HCT116 (cell line): ENCODE measurements at regions not wholly inside any gene's neighbourhood (a gene's known extent, or its start where the extent isn't known, plus 50 kb on each side); places are given as distances from the start of the nearest gene placed in this dataset.

Experiments used
- ATAC-seq: fragments of 200-7000 bp; cut with Tn5 transposase; 2 replicates; pipeline ENCODE4 v1.9.1; 2020; ENCODE audit warnings: mild to moderate bottlenecking, moderate library complexity
- BruUV-seq: library from RNA; stranded (reverse); fragments of 400-500 nt; replicated peaks from 2 replicates; lab custom pipeline; 2021; lab: Mats Ljungman, UMichigan
- CTCF ChIA-PET: fragments of 300-600 bp; sonication (Branson Sonifier 250); formaldehyde crosslinking; loops from one replicate; lab custom pipeline; 2021; ENCODE audit warnings: antibody characterized with exemption; lab: Charles Lee
- POLR2A ChIA-PET: fragments of 300-600, 350-600 bp; sonication (Branson Sonifier 250); formaldehyde crosslinking; loops from one replicate; lab custom pipeline; 2021; ENCODE audit warnings: antibody characterized with exemption; lab: Charles Lee
- RAD21 ChIA-PET, 2 experiments: fragments of 300-600 bp; sonication (Branson Sonifier 250); formaldehyde crosslinking; loops; one replicate each; lab custom pipeline; 2023; ENCODE audit warnings: low total read pairs in 2 of 2; ENCODE audit not compliant: uncharacterized antibody in 2 of 2, unreplicated experiment in 2 of 2, low non-redundant PET in 1 of 2; lab: Charles Lee
- DNase-seq: peaks from one replicate; pipeline ENCODE4 v3.0.0-alpha.2; 2010; ENCODE audit warnings: low read depth, low spot score
- H2AFZ ChIP-seq: fragments of 200-600 bp; shearing (Covaris generic), sonication (generic); 2 replicates; pipeline ENCODE4 v1.6.1; 2017; ENCODE audit warnings: low read depth, mixed run types, mixed read lengths, antibody characterized with exemption, low read length; ENCODE audit not compliant: poor library complexity, severe bottlenecking
- H3K27ac ChIP-seq: 2 replicates; pipeline ENCODE4 v1.5.1; 2012; ENCODE audit warnings: low read depth, low read length
- H3K27me3 ChIP-seq: fragments of 200-600 bp; sonication (generic); 2 replicates; pipeline ENCODE4 v1.6.1; 2016; ENCODE audit warnings: mixed run types, low read length, mixed read lengths; ENCODE audit not compliant: insufficient read depth
- H3K36me3 ChIP-seq, 2 experiments: fragments of 200-500 bp in 1 of 2; fragments of 200-600 bp in 1 of 2; sonication (Bioruptor generic) in 1 of 2; sonication (generic) in 1 of 2; 2 replicates each; pipeline versions ENCODE4 v1.5.1 to v1.6.1; 2014 to 2016; ENCODE audit warnings: low read length in 2 of 2, inconsistent platforms in 1 of 2, mixed read lengths in 1 of 2, mixed run types in 1 of 2; ENCODE audit not compliant: insufficient read depth in 2 of 2, control insufficient read depth in 1 of 2
- H3K4me1 ChIP-seq, 2 experiments: fragments of 200-600 bp in 1 of 2; sonication (generic) in 1 of 2; 2 replicates each; pipeline versions ENCODE4 v1.5.1 to v1.6.1; 2012 to 2017; ENCODE audit warnings: low read length in 2 of 2, inconsistent platforms in 1 of 2, mild to moderate bottlenecking in 1 of 2, mixed read lengths in 1 of 2, mixed run types in 1 of 2, moderate library complexity in 1 of 2; ENCODE audit not compliant: insufficient read depth in 2 of 2, control insufficient read depth in 1 of 2
- H3K4me2 ChIP-seq: fragments of 200-600 bp; sonication (generic); 2 replicates; pipeline ENCODE4 v1.6.1; 2017; ENCODE audit warnings: mixed run types, low read length, mixed read lengths
- H3K4me3 ChIP-seq, 2 experiments: fragments of 200-600 bp in 1 of 2; sonication (generic) in 1 of 2; replicated peaks in 1 of 2; 2 replicates each; pipeline ENCODE4 v1.5.1; 2011 to 2016; ENCODE audit warnings: low read length in 2 of 2, control low read depth in 1 of 2, low read depth in 1 of 2, mild to moderate bottlenecking in 1 of 2, mixed read lengths in 1 of 2, mixed run types in 1 of 2
- H3K79me2 ChIP-seq: fragments of 200-600 bp; sonication (generic); 2 replicates; pipeline ENCODE4 v1.6.1; 2017; ENCODE audit warnings: mild to moderate bottlenecking, mixed run types, low read length, moderate library complexity, mixed read lengths; ENCODE audit not compliant: insufficient read depth
- H3K9ac ChIP-seq: fragments of 200-600 bp; sonication (generic); 2 replicates; pipeline ENCODE4 v1.6.1; 2016; ENCODE audit warnings: low read length, mixed read lengths
- H3K9me2 ChIP-seq: fragments of 200-600 bp; sonication (generic), shearing (Covaris generic); 2 replicates; pipeline ENCODE4 v1.6.1; 2017; ENCODE audit warnings: mixed run types, mild to moderate bottlenecking, moderate library complexity; ENCODE audit not compliant: insufficient read depth
- H3K9me3 ChIP-seq, 2 experiments: fragments of 200-500 bp in 1 of 2; fragments of 200-600 bp in 1 of 2; sonication (Bioruptor generic) in 1 of 2; sonication (generic) in 1 of 2; 2 replicates each; pipeline ENCODE4 v1.6.1; 2014 to 2017; ENCODE audit warnings: low read length in 2 of 2, mixed read lengths in 2 of 2, inconsistent platforms in 1 of 2, low read depth in 1 of 2, mild to moderate bottlenecking in 1 of 2, mixed run types in 1 of 2, moderate library complexity in 1 of 2; ENCODE audit not compliant: control insufficient read depth in 1 of 2, insufficient read depth in 1 of 2
- H4K20me1 ChIP-seq: fragments of 200-600 bp; sonication (generic), shearing (Covaris generic); 2 replicates; pipeline ENCODE4 v1.6.1; 2017; ENCODE audit warnings: mixed run types, mild to moderate bottlenecking, moderate library complexity; ENCODE audit not compliant: insufficient read depth
- ATF3 ChIP-seq: IDR thresholded peaks from 2 replicates; pipeline ENCODE4 v1.6.1; 2012
- CBX3 ChIP-seq: IDR thresholded peaks from 2 replicates; pipeline ENCODE4 v1.6.1; 2012; ENCODE audit warnings: low read depth
- CEBPB ChIP-seq: IDR thresholded peaks from 2 replicates; pipeline ENCODE4 v1.6.1; 2012; ENCODE audit warnings: low read depth
- CTCF ChIP-seq, 3 experiments: fragments of 200-600 bp in 1 of 3; sonication (generic) in 1 of 3; IDR thresholded peaks in 2 of 3; conservative IDR thresholded peaks in 1 of 3; 2 replicates each; pipeline ENCODE4 v1.5.1; 2012 to 2017; ENCODE audit warnings: low read depth in 2 of 3, low read length in 2 of 3, antibody characterized with exemption in 1 of 3, borderline replicate concordance in 1 of 3, control low read depth in 1 of 3, mild to moderate bottlenecking in 1 of 3, mixed read lengths in 1 of 3, mixed run types in 1 of 3, moderate library complexity in 1 of 3; ENCODE audit not compliant: insufficient read depth in 1 of 3
- EGR1 ChIP-seq: IDR thresholded peaks from 2 replicates; pipeline ENCODE4 v1.6.1; 2012; ENCODE audit warnings: low read depth
- ELF1 ChIP-seq: IDR thresholded peaks from 2 replicates; pipeline ENCODE4 v1.6.1; 2012; ENCODE audit warnings: low read depth, borderline replicate concordance
- EZH2 ChIP-seq: fragments of 200-600 bp; sonication (generic); IDR thresholded peaks from 2 replicates; pipeline ENCODE4 v1.6.1; 2017; ENCODE audit warnings: antibody characterized with exemption, mixed run types
- EZH2phosphoT487 ChIP-seq: fragments of 200-600 bp; IDR thresholded peaks from 2 replicates; pipeline ENCODE4 v1.6.1; 2018; ENCODE audit warnings: antibody characterized with exemption, borderline replicate concordance
- FOSL1 ChIP-seq: IDR thresholded peaks from 2 replicates; pipeline ENCODE4 v1.6.1; 2012; ENCODE audit warnings: low read depth
- JUND ChIP-seq: IDR thresholded peaks from 2 replicates; pipeline ENCODE4 v1.6.1; 2012
- POLR2A ChIP-seq: IDR thresholded peaks from 2 replicates; pipeline ENCODE4 v1.7.0; 2011; ENCODE audit warnings: borderline replicate concordance; ENCODE audit not compliant: insufficient read depth, insufficient read length; ENCODE audit errors: extremely low read depth
- POLR2AphosphoS5 ChIP-seq: IDR thresholded peaks from 2 replicates; pipeline ENCODE4 v1.6.1; 2011; ENCODE audit warnings: mild to moderate bottlenecking, low read depth, low read length, moderate library complexity
- RAD21 ChIP-seq: IDR thresholded peaks from 2 replicates; pipeline ENCODE4 v1.6.1; 2012; ENCODE audit warnings: low read depth, mild to moderate bottlenecking
- REST ChIP-seq: IDR thresholded peaks from 2 replicates; pipeline ENCODE4 v1.6.1; 2012; ENCODE audit warnings: low read depth
- SIN3A ChIP-seq: IDR thresholded peaks from 2 replicates; pipeline ENCODE4 v1.6.1; 2012; ENCODE audit warnings: low read depth
- TCF7L2 ChIP-seq: IDR thresholded peaks from 2 replicates; pipeline ENCODE4 v1.7.0; 2011; ENCODE audit warnings: borderline replicate concordance, inconsistent platforms; ENCODE audit not compliant: insufficient read depth, insufficient read length; ENCODE audit errors: extremely low read depth
- YY1 ChIP-seq: IDR thresholded peaks from 2 replicates; pipeline ENCODE4 v1.6.1; 2011; ENCODE audit warnings: low read length, low read depth, moderate library complexity, mild to moderate bottlenecking; ENCODE audit not compliant: insufficient replicate concordance; ENCODE audit errors: extremely low read depth
- ZBTB33 ChIP-seq: IDR thresholded peaks from 2 replicates; pipeline ENCODE4 v1.6.1; 2011; ENCODE audit warnings: mild to moderate bottlenecking, low read length, moderate library complexity; ENCODE audit not compliant: insufficient replicate concordance; ENCODE audit errors: extremely low read depth
- intact Hi-C: fragments of 100-400 bp; cut with micrococcal nuclease; formaldehyde crosslinking; loops from 2 replicates; pipeline ENCODE4 v1.10.0; 2022

- Histone ChIP-seq H3K9me3 (no peaks in the 10 kb centered on the region), H3K4me2 (no peak overlapping the region), H3K4me1 (no peaks in the 10 kb centered on the region), H3K9me2 (no peaks in the 10 kb centered on the region), H3K27me3 (no peaks in the 10 kb centered on the region), H3K27ac (no peak overlapping the region), H3K79me2 (no peaks in the 10 kb centered on the region), H3K4me3 (no peak overlapping the region), H3K36me3 (no peaks in the 10 kb centered on the region), H3K9ac (no peak overlapping the region), H4K20me1 (no peaks in the 10 kb centered on the region), H2AFZ (no peak overlapping the region)
- ATAC-seq, result no peak
- ChIA-PET POLR2A (no interaction called here), CTCF (no interaction called here), RAD21 (no interaction called here)
- intact Hi-C loops, result no loop called here
- TF ChIP-seq EGR1 (no peak), EZH2phosphoT487 (no peak), YY1 (no peak), ATF3 (no peak), REST (no peak), CTCF (IDR thresholded peaks at IDR 0.05 in 2 of 3, conservative IDR thresholded peaks at IDR 0.05 in 1 of 3; ENCODE audit: borderline replicate concordance in 1 of 3, insufficient read depth in 1 of 3, low read depth in 2 of 3, low read length in 2 of 3) (no peak), CBX3 (no peak), SIN3A (no peak), POLR2AphosphoS5 (no peak), POLR2A (no peak), EZH2 (no peak), FOSL1 (no peak), RAD21 (no peak), JUND (no peak), ELF1 (no peak), ZBTB33 (no peak), TCF7L2 (no peak), CEBPB (no peak)
- BruUV-seq, result no TSS peak
- no peak for DNase-seq
These were observed 56.9 kb upstream of the ATP2B4 start for GRCh38 chr1:203569490-203570318.
